ENCODE measurements at regions not wholly inside any gene's neighbourhood (a gene's known extent, or its start where the extent isn't known, plus 50 kb on each side); places are given as distances from the start of the nearest gene placed in this dataset.
"Not testable (repeated sequence)": the region's sequence is repeated elsewhere in the genome, so short reads cannot be mapped to it uniquely, and the experiment has no call there.

DNA sequence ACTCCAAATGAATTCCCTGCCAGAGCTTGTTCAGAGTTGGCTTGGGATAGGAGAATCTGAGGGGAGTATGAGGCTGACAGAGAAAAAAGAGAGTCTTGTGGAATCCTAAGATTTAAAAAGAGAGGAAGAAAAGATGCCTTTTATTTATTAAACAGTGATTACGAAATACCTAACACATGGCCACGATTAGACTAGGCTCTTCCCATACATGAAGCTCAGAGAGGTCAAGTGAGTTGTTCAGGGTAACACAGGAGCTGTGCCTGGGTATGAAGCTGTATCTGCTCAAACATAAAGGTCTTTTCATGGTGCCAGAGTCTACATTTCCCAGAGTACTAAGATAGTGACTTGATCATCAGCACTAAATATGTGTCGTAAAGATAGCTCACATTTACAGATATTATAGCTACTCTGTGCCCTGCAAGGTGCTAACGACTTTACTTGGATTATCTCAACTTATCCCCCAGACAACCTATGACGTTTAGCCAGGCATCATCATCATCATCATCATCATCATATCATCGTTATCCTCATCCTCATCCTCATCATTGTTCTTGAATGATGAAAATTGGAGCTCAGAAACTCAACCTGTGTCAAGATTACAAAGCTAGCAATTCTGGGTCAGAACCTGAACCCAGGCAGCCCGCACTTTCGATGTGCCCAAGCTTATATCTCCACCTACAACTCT lies 500.8 kb downstream of the NPIPA7 start:
- no peak for DNase-seq (ENCODE audit: low spot score)

GRCh38 chr16:16881814-16882213 lies 502.9 kb downstream of the NPIPA7 start:
- DNase-seq (ENCODE audit: low spot score): no peak

DNA sequence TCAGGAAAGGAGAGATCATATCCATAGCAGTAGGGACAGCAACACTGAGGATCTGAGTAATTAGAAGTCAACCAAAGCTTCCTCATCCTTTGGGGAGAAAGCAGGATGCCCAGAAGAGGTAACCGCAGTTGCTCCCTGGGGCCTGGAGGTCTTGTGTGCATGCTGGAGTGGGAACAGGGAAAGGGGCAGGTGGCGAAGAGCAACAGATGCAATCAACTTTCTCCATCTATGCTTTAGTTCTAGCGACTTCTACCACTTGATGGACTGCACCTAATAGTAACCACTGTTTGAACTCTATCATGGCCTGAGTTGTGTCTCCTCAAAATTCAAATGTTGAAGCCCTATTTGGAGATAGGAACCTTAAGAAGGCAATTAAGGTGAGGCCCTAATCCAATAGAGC lies 503.8 kb downstream of the NPIPA7 start:
- no peak for DNase-seq (ENCODE audit: low spot score)

DNA sequence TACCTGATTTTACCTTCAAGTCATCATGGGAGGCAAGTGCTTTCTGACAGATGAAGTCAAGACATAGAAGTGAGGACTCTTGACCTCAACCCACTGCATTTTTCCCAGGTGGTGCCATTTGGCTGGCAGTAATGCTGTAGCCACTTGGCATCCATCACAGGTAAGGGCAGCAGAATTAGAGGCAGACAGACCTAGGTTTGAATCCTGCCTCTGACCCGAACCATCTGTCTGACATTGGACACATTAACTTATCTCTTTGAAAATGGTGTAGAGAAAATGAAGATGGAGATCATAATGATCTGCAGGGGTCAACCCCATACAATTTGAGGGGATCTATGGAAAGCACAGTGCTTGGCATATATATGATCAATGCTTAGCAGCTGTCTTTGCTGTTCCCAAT lies 505.5 kb downstream of the NPIPA7 start:
- no peak for DNase-seq (ENCODE audit: low spot score)

- no peak for DNase-seq (ENCODE audit: low spot score)
Observed at GRCh38 chr16:16887193-16887592, 508.3 kb downstream of the NPIPA7 start.

DNA sequence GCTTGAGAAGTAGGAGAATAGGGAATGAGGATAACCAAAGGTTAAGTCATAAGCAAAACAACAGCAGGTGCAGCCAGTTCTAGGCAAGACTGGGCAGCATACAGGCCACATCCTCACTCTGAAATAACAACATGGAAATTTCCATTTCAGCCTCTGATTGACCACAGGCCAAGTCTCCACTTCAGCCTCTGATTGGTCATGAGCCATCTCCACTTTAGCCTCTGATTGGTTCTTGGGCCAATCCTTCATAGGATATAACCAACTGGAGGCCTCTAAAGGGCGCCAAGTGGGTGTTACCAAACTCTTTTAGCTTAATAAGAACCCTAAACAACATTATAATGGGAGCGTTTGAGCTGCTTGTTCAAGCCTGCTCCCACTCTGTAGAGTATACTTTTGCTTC lies 512.0 kb downstream of the NPIPA7 start:
- no peak for DNase-seq (ENCODE audit: low spot score)

DNA sequence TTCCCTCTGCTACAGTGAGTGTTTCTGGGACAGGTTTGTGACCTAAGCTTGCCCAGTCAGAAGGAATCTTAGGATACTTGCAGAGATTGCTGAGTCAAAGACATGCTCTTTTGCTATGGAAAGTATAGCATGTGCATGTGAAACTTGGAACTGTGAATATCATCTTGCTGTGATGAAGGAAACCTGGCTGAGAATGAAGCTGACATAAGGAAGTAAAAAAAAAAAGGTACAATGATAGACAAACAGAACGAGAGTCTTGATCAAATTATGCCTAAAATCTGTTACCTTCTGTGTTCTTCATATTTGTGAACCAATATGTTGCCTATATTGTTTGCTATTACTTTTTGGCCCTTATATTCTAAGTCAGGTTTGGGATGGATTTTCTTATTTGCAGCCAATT lies 525.7 kb downstream of the NPIPA7 start:
- no peak for DNase-seq (ENCODE audit: low spot score)

GRCh38 chr16:16905850-16906249 lies 526.9 kb downstream of the NPIPA7 start:
- no peak for DNase-seq (ENCODE audit: low spot score)

- no peak for DNase-seq (ENCODE audit: low spot score)
Observed at GRCh38 chr16:16907089-16907488, 528.1 kb downstream of the NPIPA7 start.

DNA sequence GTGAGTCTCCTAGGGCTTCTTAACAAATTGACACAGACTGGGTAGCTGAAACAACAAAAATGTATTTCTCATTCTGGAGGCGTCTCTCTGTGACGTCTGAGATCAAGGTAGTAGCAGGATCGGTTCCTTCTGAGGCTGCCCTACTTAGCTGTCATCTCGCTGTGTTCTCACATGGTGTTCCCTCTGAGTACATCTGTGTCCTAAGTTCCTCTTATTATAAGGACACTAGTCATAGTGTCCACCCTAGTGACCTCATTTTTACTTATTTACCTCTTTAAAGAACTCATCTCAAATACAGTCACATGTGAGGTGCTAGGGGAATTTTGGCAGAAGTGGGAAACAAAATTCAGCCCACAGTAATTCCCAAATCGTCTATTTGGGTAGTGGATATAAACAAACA lies 529.1 kb downstream of the NPIPA7 start:
- DNase-seq (ENCODE audit: low spot score): no peak

DNA sequence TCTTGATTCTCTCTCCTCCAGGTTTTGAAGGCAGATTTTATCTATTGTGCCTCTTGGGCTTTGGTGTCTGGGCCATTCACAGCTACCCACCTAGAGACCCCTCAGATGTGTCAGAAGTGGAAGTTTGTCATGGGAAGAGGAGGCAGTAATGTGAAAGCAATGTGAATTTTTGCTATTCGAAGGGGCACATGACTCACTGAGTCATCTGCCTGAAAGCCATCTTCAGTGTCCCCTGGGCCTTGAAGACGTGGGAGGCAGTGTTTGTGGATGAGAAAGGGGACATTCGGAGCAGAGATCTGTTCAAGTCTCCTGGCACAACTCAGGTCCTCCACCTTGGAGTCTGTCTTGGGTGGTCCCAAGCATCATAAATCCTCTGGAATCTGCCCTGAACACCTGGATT lies 530.2 kb downstream of the NPIPA7 start:
- no peak for DNase-seq (ENCODE audit: low spot score)

DNA sequence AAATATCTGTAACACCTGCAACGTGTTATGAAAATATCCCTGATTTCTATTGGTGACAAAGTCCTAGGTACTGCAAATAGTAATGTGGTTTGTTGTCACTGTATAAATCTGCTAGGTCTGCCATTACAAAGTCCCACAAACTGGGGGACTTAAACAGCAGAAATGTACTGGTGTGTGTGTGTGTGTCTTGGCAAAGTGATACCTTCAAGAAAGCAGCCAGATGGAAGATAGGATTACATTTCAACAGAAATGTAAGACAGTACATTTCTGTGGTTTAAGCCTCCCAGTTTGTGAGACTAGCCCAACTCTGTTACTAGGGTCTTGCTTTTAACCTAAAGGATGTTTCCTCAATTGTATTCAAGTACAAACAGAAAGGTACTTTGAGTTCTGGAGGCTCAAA lies 531.7 kb downstream of the NPIPA7 start:
- DNase-seq (ENCODE audit: low spot score): no peak

DNA sequence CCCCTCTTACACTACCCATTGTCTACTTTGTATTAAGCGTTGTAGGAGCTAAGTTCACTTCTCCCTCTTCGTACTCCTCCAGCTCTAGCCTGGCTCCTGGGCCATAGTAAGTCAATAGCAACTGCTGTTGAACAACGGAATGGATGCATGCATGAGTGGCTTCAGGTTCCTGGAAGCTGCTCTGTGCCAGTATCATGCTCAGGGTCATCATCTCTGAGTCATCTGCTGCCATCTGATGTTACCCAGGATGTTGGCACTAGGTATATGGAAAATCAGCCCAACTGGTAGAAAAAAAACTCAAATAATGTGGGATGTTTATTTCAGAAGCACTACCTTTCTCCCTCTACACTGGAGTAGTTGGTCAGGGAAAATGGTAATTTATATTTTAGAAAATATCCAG lies 536.8 kb downstream of the NPIPA7 start:
- DNase-seq (ENCODE audit: low spot score): no peak

GRCh38 chr16:16917191-16917785 lies 538.3 kb downstream of the NPIPA7 start:
- no peak for DNase-seq (ENCODE audit: low spot score)

GRCh38 chr16:16923479-16923878 lies 544.5 kb downstream of the NPIPA7 start:
- no peak for DNase-seq (ENCODE audit: low spot score)

DNA sequence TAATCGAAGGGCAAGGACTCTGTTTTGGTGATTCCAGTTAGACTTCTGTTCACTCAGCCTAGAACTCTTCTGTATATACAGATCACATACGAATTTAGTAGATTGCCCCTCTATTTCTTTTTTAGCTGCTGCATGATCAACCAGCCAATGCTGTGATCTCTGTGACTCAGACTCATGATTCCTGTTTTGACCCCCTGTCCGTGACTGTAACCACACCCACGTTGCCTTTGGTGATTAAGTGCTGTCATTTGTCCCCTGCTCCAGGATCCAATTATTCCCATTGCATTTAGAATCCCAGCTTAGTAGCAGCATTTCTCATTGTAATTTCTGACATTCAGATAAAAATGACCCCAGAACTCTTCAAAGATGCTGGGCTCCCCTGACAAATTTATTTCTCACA lies 545.7 kb downstream of the NPIPA7 start:
- no peak for DNase-seq (ENCODE audit: low spot score)

DNA sequence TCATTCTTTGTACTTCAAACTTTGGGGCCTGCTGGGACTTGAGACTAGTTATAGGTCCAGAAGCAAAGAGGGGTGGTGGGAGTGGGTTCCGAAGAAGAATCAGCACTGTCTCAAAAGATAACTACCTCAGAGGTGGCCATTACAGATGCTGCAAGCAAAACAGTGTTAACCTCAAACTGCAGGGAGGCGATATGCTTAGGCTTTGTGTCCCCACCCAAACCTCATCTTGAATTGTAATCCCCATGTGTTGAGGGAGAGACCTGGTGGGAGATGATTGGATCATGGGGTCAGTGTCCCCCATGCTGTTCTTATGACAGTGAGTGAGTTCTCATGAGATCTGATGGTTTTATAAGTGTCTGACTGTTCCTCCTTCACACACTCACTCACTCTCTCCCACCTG lies 545.3 kb downstream of the XYLT1 start:
- no peak for DNase-seq (ENCODE audit: low spot score)

DNA sequence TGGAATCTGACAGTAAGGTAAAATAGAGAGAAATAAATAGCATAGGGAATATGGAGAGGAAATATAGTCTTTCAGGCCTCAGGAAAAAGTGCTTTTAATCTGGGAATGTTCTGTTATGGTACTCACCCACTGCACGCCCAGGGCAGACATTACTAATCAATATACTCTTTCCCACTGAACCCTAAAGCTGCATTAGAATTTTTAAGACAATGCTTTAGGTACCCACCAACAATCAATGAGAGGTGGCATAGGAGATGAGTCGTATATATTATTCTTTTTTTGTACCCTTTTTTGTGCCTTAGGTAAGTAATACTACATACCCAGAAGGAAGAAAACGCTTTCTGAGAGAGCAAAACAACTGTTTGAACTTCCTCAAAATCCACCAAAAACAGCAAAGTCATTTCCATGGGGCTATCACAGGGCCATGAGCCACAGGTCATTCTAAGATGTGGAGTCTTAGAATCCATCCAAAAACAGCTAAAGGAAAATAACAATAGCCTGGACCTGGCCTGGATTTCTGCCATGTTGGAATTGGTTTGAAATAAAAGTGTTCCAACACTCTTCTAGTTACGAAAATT lies 542.1 kb downstream of the XYLT1 start:
- DNase-seq (ENCODE audit: low spot score): no peak

DNA sequence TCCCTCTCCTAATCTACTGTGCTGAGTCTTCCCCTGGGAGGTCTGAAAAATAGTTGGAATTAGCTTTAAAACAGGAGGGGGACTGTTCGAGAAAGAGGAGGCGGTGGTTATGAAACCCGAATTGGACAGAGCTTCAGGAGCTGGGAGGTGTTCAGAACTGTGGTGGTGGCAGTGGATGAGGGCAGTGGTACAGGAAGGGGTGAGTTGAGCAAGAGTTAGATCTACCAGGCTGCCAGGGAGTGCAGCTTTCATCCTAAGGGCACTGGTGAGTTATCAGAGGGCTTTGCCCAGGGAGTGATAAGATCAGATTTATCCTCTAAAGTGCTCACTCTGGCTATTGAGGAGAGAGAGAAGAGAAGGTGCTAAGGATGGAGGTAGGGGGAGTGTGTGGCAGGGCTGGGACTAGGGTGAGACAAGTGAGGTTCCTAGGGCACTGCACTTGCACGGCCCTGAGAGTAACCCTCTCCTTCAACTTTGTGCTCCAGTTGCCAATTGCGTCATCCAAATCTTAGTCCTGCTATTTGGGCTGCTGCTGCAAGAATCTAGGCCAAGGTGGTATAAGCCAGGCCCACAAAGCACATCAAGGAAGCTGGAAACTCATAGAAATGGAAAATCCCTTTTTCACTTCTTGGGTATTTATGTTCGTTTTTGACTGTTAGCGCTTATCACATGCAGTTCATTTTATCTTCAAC lies 540.3 kb downstream of the XYLT1 start:
- no peak for DNase-seq (ENCODE audit: low spot score)

DNA sequence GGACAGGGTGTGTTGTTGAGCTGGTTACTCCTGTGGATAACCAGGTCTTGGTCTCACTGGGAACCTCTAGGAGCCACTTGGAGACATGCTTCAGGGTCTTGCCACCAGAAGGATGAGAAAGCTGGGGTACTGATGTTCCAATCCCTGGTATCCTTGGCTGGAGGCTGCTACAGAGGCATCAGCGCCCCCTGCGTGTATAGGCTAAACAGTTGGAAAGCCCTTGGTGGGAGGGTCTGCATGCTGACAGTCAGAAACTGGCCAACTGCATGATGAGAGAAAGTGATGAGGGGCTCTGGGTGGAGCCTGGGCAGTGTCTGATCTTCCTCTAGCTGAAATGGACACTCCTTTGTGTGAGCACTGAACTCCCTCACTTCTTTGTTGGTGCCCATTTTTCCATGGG lies 536.9 kb downstream of the XYLT1 start:
- DNase-seq (ENCODE audit: low spot score): no peak

DNA sequence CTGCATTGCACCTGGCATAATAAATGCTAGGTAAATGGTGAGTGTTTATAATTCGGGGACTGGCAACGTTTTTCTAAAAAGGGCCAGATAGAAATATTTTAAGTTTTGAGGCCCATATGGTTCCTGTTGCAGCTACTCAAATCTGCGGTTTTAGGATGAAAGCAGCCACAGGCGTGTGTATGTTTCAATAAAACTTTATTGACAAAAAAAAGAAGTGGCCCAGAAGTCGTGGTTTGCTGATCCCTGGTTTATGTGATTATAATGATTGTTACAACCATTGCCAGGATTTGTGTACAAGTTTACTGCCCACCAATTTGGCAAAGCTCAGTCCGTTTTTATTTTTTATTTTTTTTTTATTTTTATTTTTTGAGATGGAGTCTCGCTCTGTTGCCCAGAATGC lies 536.1 kb downstream of the XYLT1 start:
- no peak for DNase-seq (ENCODE audit: low spot score)

DNA sequence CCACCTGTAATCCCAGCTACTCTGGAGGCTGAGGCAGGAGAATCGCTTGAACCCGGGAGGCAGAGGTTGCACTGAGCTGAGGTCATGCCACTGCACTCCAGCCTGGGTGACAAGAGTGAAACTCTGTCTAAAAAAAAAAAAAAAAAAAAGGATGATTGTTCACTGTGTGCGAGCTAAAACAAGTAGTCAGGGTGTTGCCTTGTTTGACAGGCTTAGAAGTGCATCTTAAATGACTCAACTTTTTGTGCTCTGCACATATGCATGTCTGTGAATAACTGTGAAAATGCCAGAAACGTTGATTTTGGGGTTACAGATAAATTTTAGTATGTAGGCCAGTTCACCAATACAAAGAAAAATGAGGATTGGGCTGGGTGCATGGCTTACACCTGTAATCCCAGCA lies 534.9 kb downstream of the XYLT1 start:
- not testable (repeated sequence) for DNase-seq (ENCODE audit: low spot score)

- no peak for DNase-seq (ENCODE audit: low spot score)
Observed at GRCh38 chr16:16937576-16937975, 533.2 kb downstream of the XYLT1 start.
